H1 (cell line): ENCODE measurements at regions not wholly inside any gene's neighbourhood (a gene's known extent, or its start where the extent isn't known, plus 50 kb on each side); places are given as distances from the start of the nearest gene placed in this dataset.

Experiments
- CTCF ChIA-PET: fragments of 300-600 bp; sonication (Branson Sonifier 250); formaldehyde crosslinking; loops from one replicate; lab custom pipeline; 2021; ENCODE audit not compliant: partially characterized antibody; lab: Charles Lee
- POLR2A ChIA-PET: fragments of 300-600 bp; sonication (Branson Sonifier 250); formaldehyde crosslinking; loops from one replicate; lab custom pipeline; 2021; ENCODE audit warnings: inconsistent platforms; ENCODE audit not compliant: partially characterized antibody; lab: Charles Lee
- DNase-seq, 2 experiments: peaks; one replicate each; pipeline versions ENCODE4 v3.0.0 to v3.0.0-alpha.2; 2010 to 2022; ENCODE audit warnings: low spot score in 2 of 2, low read depth in 1 of 2, mixed read lengths in 1 of 2
- FAIRE-seq: peaks from 2 replicates; lab custom pipeline; 2011; peaks lifted over from hg19 to GRCh38; lab: Jason Lieb, UNC
- H2AFZ ChIP-seq: 2 replicates; pipeline ENCODE4 v1.8.1; 2012; ENCODE audit warnings: low read length, inconsistent platforms
- H2AK5ac ChIP-seq: 2 replicates; pipeline ENCODE4 v1.6.1; 2013; ENCODE audit warnings: low read depth, low read length
- H2BK120ac ChIP-seq: replicated peaks from 2 replicates; pipeline ENCODE3; 2013; ENCODE audit warnings: low read depth, low read length, inconsistent platforms
- H2BK12ac ChIP-seq: 2 replicates; pipeline ENCODE4 v1.6.1; 2013; ENCODE audit warnings: low read depth, low read length
- H2BK15ac ChIP-seq: 2 replicates; pipeline ENCODE4 v1.6.1; 2013; ENCODE audit warnings: low read length
- H2BK20ac ChIP-seq: 2 replicates; pipeline ENCODE4 v1.6.1; 2013; ENCODE audit warnings: low read length
- H2BK5ac ChIP-seq: 2 replicates; pipeline ENCODE4 v1.6.1; 2013; ENCODE audit warnings: low read depth, low read length
- H3K14ac ChIP-seq: 2 replicates; pipeline ENCODE4 v1.6.1; 2013; ENCODE audit warnings: inconsistent platforms; ENCODE audit not compliant: insufficient read length
- H3K18ac ChIP-seq: 2 replicates; pipeline ENCODE4 v1.6.1; 2013; ENCODE audit warnings: low read length; ENCODE audit errors: extremely low read depth
- H3K23ac ChIP-seq: 2 replicates; pipeline ENCODE4 v1.6.1; 2013; ENCODE audit warnings: inconsistent platforms; ENCODE audit not compliant: insufficient read length
- H3K23me2 ChIP-seq: 2 replicates; pipeline ENCODE4 v1.6.1; 2013; ENCODE audit warnings: low read depth, low read length
- H3K27ac ChIP-seq: 2 replicates; pipeline ENCODE4 v1.6.1; 2011; ENCODE audit warnings: low read depth, low read length, inconsistent platforms
- H3K27me3 ChIP-seq, 4 experiments: replicated peaks in 1 of 4; 1 replicate in 1 of 4; 2 replicates in 3 of 4; pipeline versions ENCODE4 v1.6.1 to v1.8.1; 2011 to 2013; ENCODE audit warnings: low read length in 3 of 4, mild to moderate bottlenecking in 3 of 4, inconsistent platforms in 2 of 4, mixed read lengths in 2 of 4, moderate library complexity in 1 of 4; ENCODE audit not compliant: control insufficient read depth in 3 of 4, insufficient read depth in 3 of 4; ENCODE audit errors: extremely low read depth in 1 of 4
- H3K36me3 ChIP-seq, 4 experiments: 2 replicates each; pipeline versions ENCODE4 v1.6.1 to v1.8.1; 2011 to 2013; ENCODE audit warnings: mild to moderate bottlenecking in 4 of 4, low read length in 3 of 4, moderate library complexity in 2 of 4, control low read depth in 1 of 4, inconsistent platforms in 1 of 4; ENCODE audit not compliant: insufficient read depth in 4 of 4, control insufficient read depth in 2 of 4
- H3K4ac ChIP-seq: replicated peaks from 2 replicates; pipeline ENCODE3; 2013; ENCODE audit warnings: low read length, low read depth, mixed read lengths, inconsistent platforms; ENCODE audit not compliant: insufficient read length
- H3K4me1 ChIP-seq, 4 experiments: replicated peaks in 1 of 4; 1 replicate in 1 of 4; 2 replicates in 3 of 4; pipeline versions ENCODE4 v1.6.1 to v1.8.1; 2011 to 2013; ENCODE audit warnings: low read length in 3 of 4, inconsistent platforms in 2 of 4, mixed read lengths in 1 of 4; ENCODE audit not compliant: insufficient read depth in 4 of 4, control insufficient read depth in 3 of 4
- H3K4me2 ChIP-seq, 2 experiments: 2 replicates each; pipeline versions ENCODE4 v1.6.1 to v1.8.1; 2011 to 2013; ENCODE audit warnings: low read depth in 2 of 2, low read length in 2 of 2, control low read depth in 1 of 2, inconsistent platforms in 1 of 2, mild to moderate bottlenecking in 1 of 2; ENCODE audit not compliant: insufficient read depth in 1 of 2
- H3K4me3 ChIP-seq, 4 experiments: fragments of 200-600, 300-600 bp in 1 of 4; sonication (generic), shearing (Covaris generic), sonication (Bioruptor Twin) in 1 of 4; 2 replicates each; pipeline versions ENCODE4 v1.5.1 to v1.8.1; 2011 to 2016; ENCODE audit warnings: low read length in 4 of 4, low read depth in 3 of 4, control low read depth in 2 of 4, inconsistent platforms in 2 of 4, mild to moderate bottlenecking in 2 of 4, mixed read lengths in 1 of 4, moderate library complexity in 1 of 4; ENCODE audit not compliant: insufficient read depth in 2 of 4; ENCODE audit errors: extremely low read depth in 1 of 4
- H3K56ac ChIP-seq: replicated peaks from 2 replicates; pipeline ENCODE3; 2013; ENCODE audit warnings: low read depth, mild to moderate bottlenecking, mixed read lengths, low read length, inconsistent platforms; ENCODE audit not compliant: insufficient read length
- H3K79me1 ChIP-seq: 2 replicates; pipeline ENCODE4 v1.6.1; 2013; ENCODE audit warnings: low read depth, low read length, control low read depth
- H3K79me2 ChIP-seq, 2 experiments: 2 replicates each; pipeline versions ENCODE4 v1.6.1 to v1.8.1; 2012 to 2013; ENCODE audit warnings: low read length in 2 of 2, mild to moderate bottlenecking in 2 of 2, inconsistent platforms in 1 of 2; ENCODE audit not compliant: insufficient read depth in 2 of 2, control insufficient read depth in 1 of 2
- H3K9ac ChIP-seq, 4 experiments: replicated peaks in 1 of 4; 1 replicate in 1 of 4; 2 replicates in 3 of 4; pipeline versions ENCODE4 v1.6.1 to v1.8.1; 2011 to 2013; ENCODE audit warnings: low read depth in 3 of 4, low read length in 3 of 4, control low read depth in 2 of 4, mild to moderate bottlenecking in 2 of 4, moderate library complexity in 2 of 4, inconsistent platforms in 1 of 4; ENCODE audit errors: extremely low read depth in 1 of 4
- H3K9me3 ChIP-seq, 2 experiments: 2 replicates each; pipeline versions ENCODE4 v1.6.1 to v1.8.1; 2012 to 2013; ENCODE audit warnings: mild to moderate bottlenecking in 2 of 2, moderate library complexity in 2 of 2, control low read depth in 1 of 2, inconsistent platforms in 1 of 2, low read depth in 1 of 2, low read length in 1 of 2, mixed read lengths in 1 of 2; ENCODE audit not compliant: insufficient read depth in 2 of 2
- H4K20me1 ChIP-seq, 2 experiments: replicated peaks in 1 of 2; 2 replicates each; pipeline versions ENCODE3 to v1.8.1; 2011 to 2013; ENCODE audit warnings: inconsistent platforms in 2 of 2, low read length in 2 of 2, mild to moderate bottlenecking in 1 of 2; ENCODE audit not compliant: insufficient read depth in 2 of 2, control insufficient read depth in 1 of 2
- H4K5ac ChIP-seq: 2 replicates; pipeline ENCODE4 v1.6.1; 2013; ENCODE audit warnings: low read length, low read depth, mixed read lengths, inconsistent platforms; ENCODE audit not compliant: insufficient read length
- H4K8ac ChIP-seq: 2 replicates; pipeline ENCODE4 v1.8.0; 2013; ENCODE audit warnings: mild to moderate bottlenecking, moderate library complexity, low read length, inconsistent platforms; ENCODE audit not compliant: insufficient read depth; ENCODE audit errors: extremely low read depth
- H4K91ac ChIP-seq: replicated peaks from 2 replicates; pipeline ENCODE3; 2013; ENCODE audit warnings: low read length, mixed read lengths, inconsistent platforms; ENCODE audit not compliant: insufficient read length
- BRCA1 ChIP-seq: IDR thresholded peaks from 2 replicates; pipeline ENCODE4 v1.6.1; 2012; ENCODE audit warnings: low read depth, low read length, improper control_type of control experiment
- CTBP2 ChIP-seq: IDR thresholded peaks from 2 replicates; pipeline ENCODE4 v1.7.0; 2011; ENCODE audit warnings: borderline replicate concordance, mild to moderate bottlenecking, moderate library complexity, mixed read lengths, low read length; ENCODE audit not compliant: insufficient read depth, insufficient read length
- CTCF ChIP-seq, 3 experiments: IDR thresholded peaks; 1 replicate in 2 of 3; 2 replicates in 1 of 3; pipeline versions ENCODE4 v1.5.1 to v1.6.1; 2011; ENCODE audit warnings: low read length in 3 of 3, mild to moderate bottlenecking in 3 of 3, inconsistent platforms in 2 of 3, low read depth in 1 of 3, moderate library complexity in 1 of 3; ENCODE audit not compliant: insufficient read depth in 1 of 3; ENCODE audit errors: control extremely low read depth in 1 of 3
- JUN ChIP-seq: IDR thresholded peaks from 2 replicates; pipeline ENCODE4 v1.6.1; 2011; ENCODE audit warnings: low read depth, mild to moderate bottlenecking, improper control_type of control experiment, low read length
- KDM1A ChIP-seq: fragments of 200-600, 300-600 bp; sonication (generic); IDR thresholded peaks from 2 replicates; pipeline ENCODE4 v1.7.1; 2016; ENCODE audit warnings: mild to moderate bottlenecking, low read length, borderline replicate concordance
- MAFK ChIP-seq: IDR thresholded peaks from 2 replicates; pipeline ENCODE4 v1.6.1; 2012; ENCODE audit warnings: low read depth, mild to moderate bottlenecking, improper control_type of control experiment, low read length
- NANOG ChIP-seq: IDR thresholded peaks from 2 replicates; pipeline ENCODE4 v1.6.1; 2011; ENCODE audit warnings: low read length, low read depth, mild to moderate bottlenecking, inconsistent platforms; ENCODE audit not compliant: insufficient read depth, poor library complexity, severe bottlenecking
- POLR2AphosphoS5 ChIP-seq: IDR thresholded peaks from 2 replicates; pipeline ENCODE4 v1.6.1; 2011; ENCODE audit warnings: low read depth, low read length
- POU5F1 ChIP-seq: IDR thresholded peaks from 2 replicates; pipeline ENCODE4 v1.6.1; 2011; ENCODE audit warnings: low read depth, mild to moderate bottlenecking, low read length, moderate library complexity
- RBBP5 ChIP-seq: IDR thresholded peaks from 2 replicates; pipeline ENCODE4 v1.7.1; 2012; ENCODE audit warnings: low read depth, mild to moderate bottlenecking, inconsistent platforms, low read length, moderate library complexity, borderline replicate concordance
- TCF12 ChIP-seq: IDR thresholded peaks from 2 replicates; pipeline ENCODE4 v1.6.1; 2011; ENCODE audit warnings: low read depth, mild to moderate bottlenecking, low read length
- YY1 ChIP-seq: IDR thresholded peaks from 2 replicates; pipeline ENCODE4 v1.6.1; 2011; ENCODE audit warnings: low read depth, mild to moderate bottlenecking, low read length
- ZNF274 ChIP-seq: IDR thresholded peaks from 2 replicates; pipeline ENCODE4 v1.7.0; 2012; ENCODE audit warnings: low read length, borderline replicate concordance; ENCODE audit errors: extremely low read depth
- WGBS, 2 experiments: shearing (Covaris generic) in 1 of 2; methylation state at CpG; one replicate each; pipeline versions ENCODE4 v1.1.6 to v1.1.7; 2013 to 2015; ENCODE audit warnings: low lambda C conversion rate in 2 of 2, mixed read lengths in 2 of 2, inconsistent platforms in 1 of 2, low coverage in 1 of 2, missing lambda C conversion rate in 1 of 2; ENCODE audit not compliant: insufficient replicate concordance in 2 of 2, insufficient coverage in 1 of 2, insufficient read length in 1 of 2; ENCODE audit errors: extremely low coverage in 1 of 2, missing lambda C conversion rate in 1 of 2; 5-methylcytosine and 5-hydroxymethylcytosine counted together

- H3K36me3 ChIP-seq: no peaks in the 10 kb centered on the region
- H3K4me1 ChIP-seq: no peaks in the 10 kb centered on the region; a peak in 1 of 7 replicates
- H3K56ac ChIP-seq: no peak overlapping the region
- H3K27me3 ChIP-seq: peaks cover 0 to 1% (median 0%) of the 10 kb centered on the region in 4 experiments; a peak in 1 of 7 replicates
- no peak overlapping the region for H4K91ac ChIP-seq
- no peak overlapping the region for H4K8ac ChIP-seq
- H2BK5ac ChIP-seq: no peak overlapping the region
- POLR2A ChIA-PET: no interaction called here
- no peak overlapping the region for H3K9ac ChIP-seq
- CTCF ChIA-PET: no interaction called here
- no peak overlapping the region for H3K4me2 ChIP-seq
- H3K14ac ChIP-seq: no peak overlapping the region
- no peak overlapping the region for H3K18ac ChIP-seq
- no peak for FAIRE-seq
- H2BK12ac ChIP-seq: no peak overlapping the region
- 0 out of 4 replicates have a peak, but pooled peaks cover 3 to 4% of the 10 kb centered on the region in 2 experiments for H3K9me3 ChIP-seq
- no peak overlapping the region for H2AFZ ChIP-seq
- H3K23me2 ChIP-seq: no peaks in the 10 kb centered on the region
- no peak overlapping the region for H4K5ac ChIP-seq
- H3K23ac ChIP-seq: no peak overlapping the region
- H3K4me3 ChIP-seq: no peak overlapping the region
- no peak overlapping the region for H2BK20ac ChIP-seq
- WGBS, 2 experiments: 63% methylated on average over 1 of the region's 1 CpG; no CpG with 5 or more reads in 1 of the 2 experiments
- no peak overlapping the region for H3K27ac ChIP-seq
- H2BK120ac ChIP-seq: no peak overlapping the region
- no peaks in the 10 kb centered on the region for H3K79me1 ChIP-seq
- no peaks in the 10 kb centered on the region for H4K20me1 ChIP-seq
- DNase-seq: no peak
- H3K79me2 ChIP-seq: no peaks in the 10 kb centered on the region
- no peak overlapping the region for H2AK5ac ChIP-seq
- no peak overlapping the region for H3K4ac ChIP-seq
- H2BK15ac ChIP-seq: no peak overlapping the region
- TF ChIP-seq KDM1A: no peak
- no peak for TF ChIP-seq NANOG
- TF ChIP-seq MAFK: no peak
- TF ChIP-seq BRCA1: no peak
- no peak for TF ChIP-seq CTCF (IDR thresholded peaks at IDR 0.05; ENCODE audit: control extremely low read depth in 1 of 3, insufficient read depth in 1 of 3, low read depth in 1 of 3, low read length in 3 of 3)
- no peak for TF ChIP-seq YY1
- no peak for TF ChIP-seq CTBP2
- TF ChIP-seq RBBP5: no peak
- no peak for TF ChIP-seq TCF12
- no peak for TF ChIP-seq POU5F1
- no peak for TF ChIP-seq POLR2AphosphoS5
- no peak for TF ChIP-seq JUN
- TF ChIP-seq ZNF274: no peak
These were observed 1343.9 kb downstream of the SUCLG1 start for GRCh38 chr2:83115155-83115554.
